HepG2 (cell line): ENCODE measurements at regions not wholly inside any gene's neighbourhood (a gene's known extent, or its start where the extent isn't known, plus 50 kb on each side); places are given as distances from the start of the nearest gene placed in this dataset.

Experiments
- ATAC-seq: fragments of 200-7000 bp; cut with Tn5 transposase; 3 replicates; pipeline ENCODE4 v1.9.1; 2020; ENCODE audit warnings: mild to moderate bottlenecking, moderate library complexity
- BruUV-seq: library from RNA; stranded (reverse); fragments of 400-500 nt; replicated peaks from 2 replicates; lab custom pipeline; 2021; lab: Mats Ljungman, UMichigan
- CTCF ChIA-PET: fragments of 300-600 bp; formaldehyde crosslinking; extraction: SDS; loops from one replicate; lab custom pipeline; 2021; ENCODE audit warnings: low total read pairs, inconsistent platforms, low intra/inter-chr PET ratio; lab: Yijun Ruan, JAX
- POLR2A ChIA-PET: fragments of 350-600 bp; sonication (Branson Sonifier 250); formaldehyde crosslinking; loops from one replicate; lab custom pipeline; 2020; ENCODE audit warnings: antibody characterized with exemption, inconsistent platforms; lab: Yijun Ruan, JAX
- DNase-seq: peaks from one replicate; pipeline ENCODE4 v3.0.0-alpha.2; 2015; ENCODE audit warnings: low spot score
- FAIRE-seq: peaks from 3 replicates; lab custom pipeline; 2011; peaks lifted over from hg19 to GRCh38; lab: Jason Lieb, UNC
- H2AFZ ChIP-seq: one replicate; pipeline ENCODE4 v1.6.1; 2011; ENCODE audit warnings: low read length, inconsistent platforms
- H3K27ac ChIP-seq: fragments of 300-600 bp; 3 replicates; pipeline ENCODE4 v1.8.0; 2011; ENCODE audit warnings: mixed run types, mild to moderate bottlenecking, mixed read lengths, low read length, inconsistent platforms; ENCODE audit not compliant: insufficient read depth; ENCODE audit errors: extremely low read length
- H3K27me3 ChIP-seq, 2 experiments: fragments of 200-600 bp in 1 of 2; 2 replicates in 1 of 2; 3 replicates in 1 of 2; pipeline versions ENCODE4 v1.6.0 to v1.8.0; 2011; ENCODE audit warnings: low read length in 2 of 2, mild to moderate bottlenecking in 2 of 2, moderate library complexity in 2 of 2, inconsistent platforms in 1 of 2; ENCODE audit not compliant: insufficient read depth in 2 of 2, control insufficient read depth in 1 of 2
- H3K36me3 ChIP-seq, 2 experiments: fragments of 200-600 bp in 1 of 2; replicated peaks in 1 of 2; 2 replicates in 1 of 2; 3 replicates in 1 of 2; pipeline versions ENCODE4 v1.5.1 to v1.8.0; 2011; ENCODE audit warnings: low read length in 2 of 2, inconsistent platforms in 1 of 2; ENCODE audit not compliant: insufficient read depth in 2 of 2, control insufficient read depth in 1 of 2
- H3K4me1 ChIP-seq: 2 replicates; pipeline ENCODE4 v1.5.1; 2012; ENCODE audit warnings: low read length, inconsistent platforms; ENCODE audit not compliant: insufficient read depth
- H3K4me2 ChIP-seq: 2 replicates; pipeline ENCODE4 v1.6.0; 2011; ENCODE audit warnings: low read depth, low read length, inconsistent platforms
- H3K4me3 ChIP-seq, 3 experiments: fragments of 200-600 bp in 1 of 3; sonication (generic), shearing (Covaris generic) in 1 of 3; replicated peaks in 1 of 3; 2 replicates each; pipeline ENCODE4 v1.5.1; 2011 to 2016; ENCODE audit warnings: low read length in 3 of 3, inconsistent platforms in 2 of 3, low read depth in 2 of 3, mild to moderate bottlenecking in 2 of 3, control low read depth in 1 of 3, mixed read lengths in 1 of 3; ENCODE audit not compliant: insufficient read depth in 1 of 3
- H3K79me2 ChIP-seq: one replicate; pipeline ENCODE4 v1.6.1; 2011; ENCODE audit warnings: low read length, inconsistent platforms; ENCODE audit not compliant: insufficient read depth
- H3K9ac ChIP-seq: 2 replicates; pipeline ENCODE4 v1.6.0; 2011; ENCODE audit warnings: mild to moderate bottlenecking, low read depth, low read length, inconsistent platforms; ENCODE audit not compliant: insufficient read depth
- H3K9me3 ChIP-seq: 2 replicates; pipeline ENCODE4 v1.5.1; 2012; ENCODE audit warnings: mild to moderate bottlenecking, low read length
- H4K20me1 ChIP-seq: 2 replicates; pipeline ENCODE4 v1.6.0; 2011; ENCODE audit warnings: inconsistent platforms, mild to moderate bottlenecking, low read length, moderate library complexity; ENCODE audit not compliant: insufficient read depth
- DDIT3 ChIP-seq: sonication (generic); formaldehyde crosslinking; IDR thresholded peaks from 2 replicates; pipeline ENCODE4 v1.4.0; 2020; ENCODE audit warnings: mild to moderate bottlenecking, missing genetic modification reagents
- ESRRA ChIP-seq: sonication (generic); formaldehyde crosslinking; IDR thresholded peaks from 2 replicates; pipeline ENCODE4 v1.5.1; 2020; ENCODE audit warnings: mild to moderate bottlenecking, low read depth, missing genetic modification reagents
- HCFC1 ChIP-seq: fragments of 150-350 bp; IDR thresholded peaks from 2 replicates; pipeline ENCODE4 v1.6.1; 2014; ENCODE audit warnings: low read depth, low read length
- SALL2 ChIP-seq: sonication (generic); formaldehyde crosslinking; IDR thresholded peaks from 2 replicates; pipeline ENCODE4 v1.8.1; 2023; ENCODE audit warnings: mild to moderate bottlenecking, missing genetic modification reagents, inconsistent platforms
- SP2 ChIP-seq: sonication (generic); formaldehyde crosslinking; IDR thresholded peaks from 2 replicates; pipeline ENCODE4 v1.5.1; 2020; ENCODE audit warnings: mild to moderate bottlenecking, missing genetic modification reagents
- TAF15 ChIP-seq: fragments of 200-400 bp; formaldehyde crosslinking; IDR thresholded peaks from one replicate; pipeline ENCODE4 v1.6.1; 2018; ENCODE audit warnings: mild to moderate bottlenecking, low read depth, low read length; ENCODE audit not compliant: poor library complexity, severe bottlenecking
- ZNF224 ChIP-seq: sonication (generic); formaldehyde crosslinking; IDR thresholded peaks from 2 replicates; pipeline ENCODE4 v1.5.0; 2020; ENCODE audit warnings: mild to moderate bottlenecking, missing genetic modification reagents
- WGBS: methylation state at CpG from one replicate; pipeline ENCODE4 v1.1.6; 2017; ENCODE audit warnings: low lambda C conversion rate; 5-methylcytosine and 5-hydroxymethylcytosine counted together
- in situ Hi-C: cut with HindIII; loops from 2 replicates; pipeline ENCODE4 v1.10.0; 2017; ENCODE audit warnings: low pct_unique_long_range_greater_than_20kb; ENCODE audit not compliant: extremely low pct_ligation_motif_present
- intact Hi-C: fragments of 100-400 bp; cut with micrococcal nuclease; formaldehyde crosslinking; loops from one replicate; pipeline ENCODE4 v1.10.0; 2022; ENCODE audit not compliant: unreplicated experiment
- TF ChIP-seq, protein P1 (sequence below): sonication (generic); formaldehyde crosslinking; IDR thresholded peaks from 2 replicates; pipeline ENCODE4 v1.4.0; 2020; ENCODE audit warnings: missing genetic modification reagents, borderline replicate concordance

DNA sequence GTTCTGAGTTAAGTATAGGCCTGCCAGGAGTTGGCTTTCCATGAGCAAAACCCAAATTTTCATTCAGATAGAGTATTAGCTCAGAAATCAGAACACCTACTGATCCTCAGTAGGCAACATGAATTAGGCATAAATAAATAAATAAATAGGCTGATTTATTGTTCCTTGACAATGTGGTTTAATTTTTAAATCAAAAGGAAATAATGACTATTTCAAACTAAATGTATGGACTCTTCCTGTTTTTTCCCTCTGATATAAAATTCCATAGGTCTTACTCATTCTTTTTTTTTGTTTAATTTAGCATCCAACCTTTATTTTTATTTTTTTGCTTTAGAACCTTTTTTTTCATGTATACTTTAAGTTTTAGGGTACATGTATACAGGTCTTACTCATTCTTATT is 140.2 kb upstream of the ITGA6 start:
- Histone ChIP-seq H4K20me1 (no peaks in the 10 kb centered on the region), H3K79me2 (no peaks in the 10 kb centered on the region), H3K9me3 (no peaks in the 10 kb centered on the region), H3K27ac (no peak overlapping the region), H3K9ac (no peak overlapping the region), H3K27me3 (0 out of 5 replicates have a peak, but pooled peaks cover 0 to 9% of the 10 kb centered on the region in 2 experiments), H3K4me1 (no peaks in the 10 kb centered on the region), H3K4me3 (no peak overlapping the region), H3K4me2 (no peak overlapping the region), H2AFZ (no peak overlapping the region), H3K36me3 (no peaks in the 10 kb centered on the region)
- in situ Hi-C loops, result no loop called here
- BruUV-seq, result no TSS peak
- FAIRE-seq, result no peak
- intact Hi-C loops, result loop anchor here (10.0 kb wide), 1 partner anchor 178 kb away; no protein-coding TSS in a partner anchor
- POLR2A ChIA-PET, result no interaction called here
- no peak for TF ChIP-seq HCFC1
- TF ChIP-seq ZNF224, result no peak
- TF ChIP-seq ESRRA, result no peak
- ATAC-seq, result no peak
- no peak for DNase-seq
- CTCF ChIA-PET, result no interaction called here

DNA sequence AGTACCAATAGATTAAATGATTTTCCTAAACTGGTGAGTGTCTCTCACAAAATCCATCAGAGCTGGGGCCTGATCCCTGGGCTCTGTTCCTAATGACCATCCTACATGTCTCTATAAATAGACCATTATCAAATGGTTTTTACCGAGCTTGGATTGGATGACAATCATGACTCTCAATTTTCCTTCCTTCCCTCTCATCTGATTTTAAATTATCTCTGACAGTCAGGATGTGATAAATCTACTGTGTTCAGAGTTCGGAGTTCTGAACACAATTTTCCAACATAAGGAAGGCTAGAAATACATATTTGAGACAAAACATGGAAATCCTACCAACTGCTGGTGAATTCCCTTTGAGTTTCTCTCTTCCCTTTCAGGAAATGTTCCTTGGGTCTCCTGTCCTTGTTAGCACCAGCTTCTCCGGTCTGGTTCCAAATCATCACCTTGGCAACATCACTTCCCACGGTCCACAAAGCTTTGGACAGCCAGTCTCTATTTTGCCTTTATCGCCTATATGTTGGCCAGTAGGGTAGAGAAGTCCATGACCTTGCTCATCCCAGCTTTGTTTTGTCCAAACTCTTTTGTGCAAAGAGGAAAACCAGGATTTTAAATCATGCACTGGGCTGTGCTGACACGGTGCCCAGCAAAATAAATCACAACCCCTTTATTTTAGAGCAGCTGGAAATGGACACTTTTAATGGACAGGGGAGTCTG is 139.6 kb upstream of the ITGA6 start:
- no peaks in the 10 kb centered on the region for H3K4me1 ChIP-seq
- no peak for ATAC-seq
- H3K9ac ChIP-seq, result no peak overlapping the region
- no peak overlapping the region for H3K4me2 ChIP-seq
- no peak overlapping the region for H2AFZ ChIP-seq
- WGBS, result 46% methylated on average over 6 of the region's 6 CpGs
- BruUV-seq, result no TSS peak
- no peaks in the 10 kb centered on the region for H3K79me2 ChIP-seq
- no peak for DNase-seq
- no peaks in the 10 kb centered on the region for H4K20me1 ChIP-seq
- ChIA-PET POLR2A (no interaction called here), CTCF (no interaction called here)
- 0 out of 5 replicates have a peak, but pooled peaks cover 0 to 9% of the 10 kb centered on the region in 2 experiments for H3K27me3 ChIP-seq
- no peaks in the 10 kb centered on the region for H3K36me3 ChIP-seq
- in situ Hi-C loops (no loop called here), intact Hi-C loops (loop anchor here (10.0 kb wide), 1 partner anchor 177 kb away; no protein-coding TSS in a partner anchor)
- H3K9me3 ChIP-seq, result no peaks in the 10 kb centered on the region
- no peak overlapping the region for H3K4me3 ChIP-seq
- FAIRE-seq, result no peak
- H3K27ac ChIP-seq, result no peak overlapping the region
- TF ChIP-seq SALL2 (no peak), DDIT3 (no peak), TAF15 (no peak), SP2 (CRISPR knock-in tag) (no peak)
- TF ChIP-seq, protein P1, sequence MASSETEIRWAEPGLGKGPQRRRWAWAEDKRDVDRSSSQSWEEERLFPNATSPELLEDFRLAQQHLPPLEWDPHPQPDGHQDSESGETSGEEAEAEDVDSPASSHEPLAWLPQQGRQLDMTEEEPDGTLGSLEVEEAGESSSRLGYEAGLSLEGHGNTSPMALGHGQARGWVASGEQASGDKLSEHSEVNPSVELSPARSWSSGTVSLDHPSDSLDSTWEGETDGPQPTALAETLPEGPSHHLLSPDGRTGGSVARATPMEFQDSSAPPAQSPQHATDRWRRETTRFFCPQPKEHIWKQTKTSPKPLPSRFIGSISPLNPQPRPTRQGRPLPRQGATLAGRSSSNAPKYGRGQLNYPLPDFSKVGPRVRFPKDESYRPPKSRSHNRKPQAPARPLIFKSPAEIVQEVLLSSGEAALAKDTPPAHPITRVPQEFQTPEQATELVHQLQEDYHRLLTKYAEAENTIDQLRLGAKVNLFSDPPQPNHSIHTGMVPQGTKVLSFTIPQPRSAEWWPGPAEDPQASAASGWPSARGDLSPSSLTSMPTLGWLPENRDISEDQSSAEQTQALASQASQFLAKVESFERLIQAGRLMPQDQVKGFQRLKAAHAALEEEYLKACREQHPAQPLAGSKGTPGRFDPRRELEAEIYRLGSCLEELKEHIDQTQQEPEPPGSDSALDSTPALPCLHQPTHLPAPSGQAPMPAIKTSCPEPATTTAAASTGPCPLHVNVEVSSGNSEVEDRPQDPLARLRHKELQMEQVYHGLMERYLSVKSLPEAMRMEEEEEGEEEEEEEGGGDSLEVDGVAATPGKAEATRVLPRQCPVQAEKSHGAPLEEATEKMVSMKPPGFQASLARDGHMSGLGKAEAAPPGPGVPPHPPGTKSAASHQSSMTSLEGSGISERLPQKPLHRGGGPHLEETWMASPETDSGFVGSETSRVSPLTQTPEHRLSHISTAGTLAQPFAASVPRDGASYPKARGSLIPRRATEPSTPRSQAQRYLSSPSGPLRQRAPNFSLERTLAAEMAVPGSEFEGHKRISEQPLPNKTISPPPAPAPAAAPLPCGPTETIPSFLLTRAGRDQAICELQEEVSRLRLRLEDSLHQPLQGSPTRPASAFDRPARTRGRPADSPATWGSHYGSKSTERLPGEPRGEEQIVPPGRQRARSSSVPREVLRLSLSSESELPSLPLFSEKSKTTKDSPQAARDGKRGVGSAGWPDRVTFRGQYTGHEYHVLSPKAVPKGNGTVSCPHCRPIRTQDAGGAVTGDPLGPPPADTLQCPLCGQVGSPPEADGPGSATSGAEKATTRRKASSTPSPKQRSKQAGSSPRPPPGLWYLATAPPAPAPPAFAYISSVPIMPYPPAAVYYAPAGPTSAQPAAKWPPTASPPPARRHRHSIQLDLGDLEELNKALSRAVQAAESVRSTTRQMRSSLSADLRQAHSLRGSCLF (CRISPR knock-in tag), result no peak
